Neural cell (in vitro differentiated cells): ENCODE measurements at regions not wholly inside any gene's neighbourhood (a gene's known extent, or its start where the extent isn't known, plus 50 kb on each side); places are given as distances from the start of the nearest gene placed in this dataset.

Experiments
- TF ChIP-seq, protein P1 (sequence below): fragments of 450-650 bp; IDR thresholded peaks from 2 replicates; pipeline ENCODE4 v1.5.1; 2014; ENCODE audit warnings: antibody characterized with exemption, mild to moderate bottlenecking, moderate library complexity; ENCODE audit not compliant: poor library complexity, severe bottlenecking
- TF ChIP-seq, protein P2 (sequence below): IDR thresholded peaks from 2 replicates; pipeline ENCODE4 v1.6.1; 2012; ENCODE audit warnings: borderline replicate concordance

DNA sequence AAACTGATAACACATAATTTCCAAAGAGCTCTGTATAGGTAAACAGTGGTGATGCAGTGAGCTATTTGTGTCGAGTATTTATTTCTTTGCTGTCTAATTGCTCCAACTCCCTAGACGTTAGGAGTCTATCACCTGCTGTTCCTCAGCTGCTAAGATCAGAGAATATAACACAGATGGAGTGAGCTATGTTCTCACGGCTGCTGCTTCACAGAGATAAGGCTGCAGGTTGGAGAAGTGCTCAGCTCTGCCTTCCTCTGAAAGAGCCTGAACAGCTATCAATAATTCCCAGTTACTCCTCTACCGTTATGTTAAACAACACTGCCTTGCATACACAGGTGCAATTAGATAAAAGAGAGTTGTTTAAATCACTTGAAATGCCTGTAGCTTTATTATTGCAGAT, 103.2 kb upstream of the MDGA2 start:
- TF ChIP-seq, protein P1, sequence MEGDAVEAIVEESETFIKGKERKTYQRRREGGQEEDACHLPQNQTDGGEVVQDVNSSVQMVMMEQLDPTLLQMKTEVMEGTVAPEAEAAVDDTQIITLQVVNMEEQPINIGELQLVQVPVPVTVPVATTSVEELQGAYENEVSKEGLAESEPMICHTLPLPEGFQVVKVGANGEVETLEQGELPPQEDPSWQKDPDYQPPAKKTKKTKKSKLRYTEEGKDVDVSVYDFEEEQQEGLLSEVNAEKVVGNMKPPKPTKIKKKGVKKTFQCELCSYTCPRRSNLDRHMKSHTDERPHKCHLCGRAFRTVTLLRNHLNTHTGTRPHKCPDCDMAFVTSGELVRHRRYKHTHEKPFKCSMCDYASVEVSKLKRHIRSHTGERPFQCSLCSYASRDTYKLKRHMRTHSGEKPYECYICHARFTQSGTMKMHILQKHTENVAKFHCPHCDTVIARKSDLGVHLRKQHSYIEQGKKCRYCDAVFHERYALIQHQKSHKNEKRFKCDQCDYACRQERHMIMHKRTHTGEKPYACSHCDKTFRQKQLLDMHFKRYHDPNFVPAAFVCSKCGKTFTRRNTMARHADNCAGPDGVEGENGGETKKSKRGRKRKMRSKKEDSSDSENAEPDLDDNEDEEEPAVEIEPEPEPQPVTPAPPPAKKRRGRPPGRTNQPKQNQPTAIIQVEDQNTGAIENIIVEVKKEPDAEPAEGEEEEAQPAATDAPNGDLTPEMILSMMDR: no peak
- TF ChIP-seq, protein P2, sequence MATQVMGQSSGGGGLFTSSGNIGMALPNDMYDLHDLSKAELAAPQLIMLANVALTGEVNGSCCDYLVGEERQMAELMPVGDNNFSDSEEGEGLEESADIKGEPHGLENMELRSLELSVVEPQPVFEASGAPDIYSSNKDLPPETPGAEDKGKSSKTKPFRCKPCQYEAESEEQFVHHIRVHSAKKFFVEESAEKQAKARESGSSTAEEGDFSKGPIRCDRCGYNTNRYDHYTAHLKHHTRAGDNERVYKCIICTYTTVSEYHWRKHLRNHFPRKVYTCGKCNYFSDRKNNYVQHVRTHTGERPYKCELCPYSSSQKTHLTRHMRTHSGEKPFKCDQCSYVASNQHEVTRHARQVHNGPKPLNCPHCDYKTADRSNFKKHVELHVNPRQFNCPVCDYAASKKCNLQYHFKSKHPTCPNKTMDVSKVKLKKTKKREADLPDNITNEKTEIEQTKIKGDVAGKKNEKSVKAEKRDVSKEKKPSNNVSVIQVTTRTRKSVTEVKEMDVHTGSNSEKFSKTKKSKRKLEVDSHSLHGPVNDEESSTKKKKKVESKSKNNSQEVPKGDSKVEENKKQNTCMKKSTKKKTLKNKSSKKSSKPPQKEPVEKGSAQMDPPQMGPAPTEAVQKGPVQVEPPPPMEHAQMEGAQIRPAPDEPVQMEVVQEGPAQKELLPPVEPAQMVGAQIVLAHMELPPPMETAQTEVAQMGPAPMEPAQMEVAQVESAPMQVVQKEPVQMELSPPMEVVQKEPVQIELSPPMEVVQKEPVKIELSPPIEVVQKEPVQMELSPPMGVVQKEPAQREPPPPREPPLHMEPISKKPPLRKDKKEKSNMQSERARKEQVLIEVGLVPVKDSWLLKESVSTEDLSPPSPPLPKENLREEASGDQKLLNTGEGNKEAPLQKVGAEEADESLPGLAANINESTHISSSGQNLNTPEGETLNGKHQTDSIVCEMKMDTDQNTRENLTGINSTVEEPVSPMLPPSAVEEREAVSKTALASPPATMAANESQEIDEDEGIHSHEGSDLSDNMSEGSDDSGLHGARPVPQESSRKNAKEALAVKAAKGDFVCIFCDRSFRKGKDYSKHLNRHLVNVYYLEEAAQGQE: no peak
